IPS-NIHi7 (cell line): ENCODE measurements at regions not wholly inside any gene's neighbourhood (a gene's known extent, or its start where the extent isn't known, plus 50 kb on each side); places are given as distances from the start of the nearest gene placed in this dataset.

Experiments
- DNase-seq: peaks from one replicate; pipeline ENCODE4 v3.0.0; 2012; ENCODE audit warnings: mixed read lengths; ENCODE audit errors: extremely low spot score

- no peak for DNase-seq
These were observed 50.3 kb upstream of the PLSCR5 start for GRCh38 chr3:146655333-146655996.
